ENCODE measurements at regions not wholly inside any gene's neighbourhood (a gene's known extent, or its start where the extent isn't known, plus 50 kb on each side); places are given as distances from the start of the nearest gene placed in this dataset.

- Histone ChIP-seq H3K27ac (ENCODE audit: low read depth, low read length) (no peak overlapping the region), H3K27me3 (ENCODE audit: control insufficient read depth in 1 of 2, insufficient read depth in 2 of 2, low read length in 2 of 2) (peaks cover 0 to 3% of the 10 kb centered on the region in 2 donors), H3K9me3 (ENCODE audit: control insufficient read depth in 1 of 2, low read length in 2 of 2) (no peaks in the 10 kb centered on the region), H3K4me1 (ENCODE audit: control insufficient read depth in 1 of 2, insufficient read depth in 2 of 2, low read length in 2 of 2) (no peaks in the 10 kb centered on the region), H3K36me3 (ENCODE audit: control insufficient read depth in 1 of 2, insufficient read depth in 2 of 2, low read length in 2 of 2) (no peaks in the 10 kb centered on the region), H3K4me3 (ENCODE audit: low read depth in 1 of 2, low read length in 2 of 2) (no peak overlapping the region), H3K9ac (ENCODE audit: low read depth in 1 of 2, low read length in 2 of 2) (no peak overlapping the region)
Observed at GRCh38 chr3:194964809-194965208, 279.1 kb downstream of the FAM43A start.

GRCh38 chr3:194967151-194968117 lies 281.8 kb downstream of the FAM43A start:
- Histone ChIP-seq H3K9me3 (ENCODE audit: control insufficient read depth in 1 of 2, low read length in 2 of 2) (no peaks in the 10 kb centered on the region), H3K36me3 (ENCODE audit: control insufficient read depth in 1 of 2, insufficient read depth in 2 of 2, low read length in 2 of 2) (no peaks in the 10 kb centered on the region), H3K27me3 (ENCODE audit: control insufficient read depth in 1 of 2, insufficient read depth in 2 of 2, low read length in 2 of 2) (peaks cover 0 to 3% of the 10 kb centered on the region in 2 donors), H3K4me3 (ENCODE audit: low read depth in 1 of 2, low read length in 2 of 2) (no peak overlapping the region), H3K9ac (ENCODE audit: low read depth in 1 of 2, low read length in 2 of 2) (no peak overlapping the region), H3K27ac (ENCODE audit: low read depth, low read length) (no peak overlapping the region), H3K4me1 (ENCODE audit: control insufficient read depth in 1 of 2, insufficient read depth in 2 of 2, low read length in 2 of 2) (no peaks in the 10 kb centered on the region)

GRCh38 chr3:194970066-194970465 lies 284.4 kb downstream of the FAM43A start:
- Histone ChIP-seq H3K9me3 (ENCODE audit: control insufficient read depth in 1 of 2, low read length in 2 of 2) (no peaks in the 10 kb centered on the region), H3K27me3 (ENCODE audit: control insufficient read depth in 1 of 2, insufficient read depth in 2 of 2, low read length in 2 of 2) (peaks cover 0 to 3% of the 10 kb centered on the region in 2 donors), H3K27ac (ENCODE audit: low read depth, low read length) (no peak overlapping the region), H3K4me1 (ENCODE audit: control insufficient read depth in 1 of 2, insufficient read depth in 2 of 2, low read length in 2 of 2) (no peaks in the 10 kb centered on the region), H3K9ac (ENCODE audit: low read depth in 1 of 2, low read length in 2 of 2) (no peak overlapping the region), H3K36me3 (ENCODE audit: control insufficient read depth in 1 of 2, insufficient read depth in 2 of 2, low read length in 2 of 2) (no peaks in the 10 kb centered on the region), H3K4me3 (ENCODE audit: low read depth in 1 of 2, low read length in 2 of 2) (no peak overlapping the region)

- H3K4me3 ChIP-seq (ENCODE audit: low read depth in 1 of 2, low read length in 2 of 2): no peak overlapping the region
- H3K9me3 ChIP-seq (ENCODE audit: control insufficient read depth in 1 of 2, low read length in 2 of 2): no peaks in the 10 kb centered on the region
- peaks cover 0 to 3% of the 10 kb centered on the region in 2 donors for H3K27me3 ChIP-seq (ENCODE audit: control insufficient read depth in 1 of 2, insufficient read depth in 2 of 2, low read length in 2 of 2)
- no peak overlapping the region for H3K27ac ChIP-seq (ENCODE audit: low read depth, low read length)
- H3K9ac ChIP-seq (ENCODE audit: low read depth in 1 of 2, low read length in 2 of 2): no peak overlapping the region
- no peaks in the 10 kb centered on the region for H3K4me1 ChIP-seq (ENCODE audit: control insufficient read depth in 1 of 2, insufficient read depth in 2 of 2, low read length in 2 of 2)
- H3K36me3 ChIP-seq (ENCODE audit: control insufficient read depth in 1 of 2, insufficient read depth in 2 of 2, low read length in 2 of 2): no peaks in the 10 kb centered on the region
Observed at GRCh38 chr3:194971009-194971408, 285.3 kb downstream of the FAM43A start.

- Histone ChIP-seq H3K27ac (ENCODE audit: low read depth, low read length) (no peak overlapping the region), H3K4me1 (ENCODE audit: control insufficient read depth in 1 of 2, insufficient read depth in 2 of 2, low read length in 2 of 2) (no peaks in the 10 kb centered on the region), H3K36me3 (ENCODE audit: control insufficient read depth in 1 of 2, insufficient read depth in 2 of 2, low read length in 2 of 2) (no peaks in the 10 kb centered on the region), H3K27me3 (ENCODE audit: control insufficient read depth in 1 of 2, insufficient read depth in 2 of 2, low read length in 2 of 2) (peaks cover 0 to 3% of the 10 kb centered on the region in 2 donors), H3K4me3 (ENCODE audit: low read depth in 1 of 2, low read length in 2 of 2) (no peak overlapping the region), H3K9me3 (ENCODE audit: control insufficient read depth in 1 of 2, low read length in 2 of 2) (no peaks in the 10 kb centered on the region), H3K9ac (ENCODE audit: low read depth in 1 of 2, low read length in 2 of 2) (no peak overlapping the region)
Observed at GRCh38 chr3:194971965-194972364, 286.3 kb downstream of the FAM43A start.

GRCh38 chr3:194972641-194973040 lies 287.0 kb downstream of the FAM43A start:
- no peaks in the 10 kb centered on the region for H3K36me3 ChIP-seq (ENCODE audit: control insufficient read depth in 1 of 2, insufficient read depth in 2 of 2, low read length in 2 of 2)
- no peak overlapping the region for H3K27ac ChIP-seq (ENCODE audit: low read depth, low read length)
- H3K4me1 ChIP-seq (ENCODE audit: control insufficient read depth in 1 of 2, insufficient read depth in 2 of 2, low read length in 2 of 2): no peaks in the 10 kb centered on the region
- H3K27me3 ChIP-seq (ENCODE audit: control insufficient read depth in 1 of 2, insufficient read depth in 2 of 2, low read length in 2 of 2): peaks cover 0 to 2% of the 10 kb centered on the region in 2 donors
- H3K4me3 ChIP-seq (ENCODE audit: low read depth in 1 of 2, low read length in 2 of 2): no peak overlapping the region
- no peaks in the 10 kb centered on the region for H3K9me3 ChIP-seq (ENCODE audit: control insufficient read depth in 1 of 2, low read length in 2 of 2)
- H3K9ac ChIP-seq (ENCODE audit: low read depth in 1 of 2, low read length in 2 of 2): no peak overlapping the region

GRCh38 chr3:194973366-194974000 lies 287.8 kb downstream of the FAM43A start:
- no peak overlapping the region for H3K27ac ChIP-seq (ENCODE audit: low read depth, low read length)
- H3K9me3 ChIP-seq (ENCODE audit: control insufficient read depth in 1 of 2, low read length in 2 of 2): no peaks in the 10 kb centered on the region
- no peaks in the 10 kb centered on the region for H3K4me1 ChIP-seq (ENCODE audit: control insufficient read depth in 1 of 2, insufficient read depth in 2 of 2, low read length in 2 of 2)
- no peaks in the 10 kb centered on the region for H3K27me3 ChIP-seq (ENCODE audit: control insufficient read depth in 1 of 2, insufficient read depth in 2 of 2, low read length in 2 of 2)
- H3K36me3 ChIP-seq (ENCODE audit: control insufficient read depth in 1 of 2, insufficient read depth in 2 of 2, low read length in 2 of 2): no peaks in the 10 kb centered on the region
- no peak overlapping the region for H3K9ac ChIP-seq (ENCODE audit: low read depth in 1 of 2, low read length in 2 of 2)
- H3K4me3 ChIP-seq (ENCODE audit: low read depth in 1 of 2, low read length in 2 of 2): no peak overlapping the region

- no peaks in the 10 kb centered on the region for H3K27me3 ChIP-seq (ENCODE audit: control insufficient read depth in 1 of 2, insufficient read depth in 2 of 2, low read length in 2 of 2)
- no peaks in the 10 kb centered on the region for H3K9me3 ChIP-seq (ENCODE audit: control insufficient read depth in 1 of 2, low read length in 2 of 2)
- H3K27ac ChIP-seq (ENCODE audit: low read depth, low read length): no peak overlapping the region
- H3K36me3 ChIP-seq (ENCODE audit: control insufficient read depth in 1 of 2, insufficient read depth in 2 of 2, low read length in 2 of 2): no peaks in the 10 kb centered on the region
- H3K4me1 ChIP-seq (ENCODE audit: control insufficient read depth in 1 of 2, insufficient read depth in 2 of 2, low read length in 2 of 2): no peaks in the 10 kb centered on the region
- H3K4me3 ChIP-seq (ENCODE audit: low read depth in 1 of 2, low read length in 2 of 2): no peak overlapping the region
- no peak overlapping the region for H3K9ac ChIP-seq (ENCODE audit: low read depth in 1 of 2, low read length in 2 of 2)
Observed at GRCh38 chr3:194974468-194975135, 288.9 kb downstream of the FAM43A start.

GRCh38 chr3:194976049-194976451 lies 290.4 kb downstream of the FAM43A start:
- H3K9ac ChIP-seq (ENCODE audit: low read depth in 1 of 2, low read length in 2 of 2): no peak overlapping the region
- H3K27me3 ChIP-seq (ENCODE audit: control insufficient read depth in 1 of 2, insufficient read depth in 2 of 2, low read length in 2 of 2): no peaks in the 10 kb centered on the region
- no peak overlapping the region for H3K4me3 ChIP-seq (ENCODE audit: low read depth in 1 of 2, low read length in 2 of 2)
- no peaks in the 10 kb centered on the region for H3K4me1 ChIP-seq (ENCODE audit: control insufficient read depth in 1 of 2, insufficient read depth in 2 of 2, low read length in 2 of 2)
- no peaks in the 10 kb centered on the region for H3K9me3 ChIP-seq (ENCODE audit: control insufficient read depth in 1 of 2, low read length in 2 of 2)
- no peaks in the 10 kb centered on the region for H3K36me3 ChIP-seq (ENCODE audit: control insufficient read depth in 1 of 2, insufficient read depth in 2 of 2, low read length in 2 of 2)
- H3K27ac ChIP-seq (ENCODE audit: low read depth, low read length): no peak overlapping the region

GRCh38 chr3:194976874-194977273 lies 291.2 kb downstream of the FAM43A start:
- H3K36me3 ChIP-seq (ENCODE audit: control insufficient read depth in 1 of 2, insufficient read depth in 2 of 2, low read length in 2 of 2): no peaks in the 10 kb centered on the region
- H3K4me1 ChIP-seq (ENCODE audit: control insufficient read depth in 1 of 2, insufficient read depth in 2 of 2, low read length in 2 of 2): no peaks in the 10 kb centered on the region
- no peak overlapping the region for H3K9ac ChIP-seq (ENCODE audit: low read depth in 1 of 2, low read length in 2 of 2)
- no peaks in the 10 kb centered on the region for H3K27me3 ChIP-seq (ENCODE audit: control insufficient read depth in 1 of 2, insufficient read depth in 2 of 2, low read length in 2 of 2)
- H3K4me3 ChIP-seq (ENCODE audit: low read depth in 1 of 2, low read length in 2 of 2): no peak overlapping the region
- peaks cover 0 to 2% of the 10 kb centered on the region in 2 donors for H3K9me3 ChIP-seq (ENCODE audit: control insufficient read depth in 1 of 2, low read length in 2 of 2)
- no peak overlapping the region for H3K27ac ChIP-seq (ENCODE audit: low read depth, low read length)
